NCI-H187 treated with DMSO at 0.1 percent for 48 hours (cell line): ENCODE measurements at regions not wholly inside any gene's neighbourhood (a gene's known extent, or its start where the extent isn't known, plus 50 kb on each side); places are given as distances from the start of the nearest gene placed in this dataset.
A peak's percentile ranks its signal among the peaks of the same experiment; 100 is the strongest.

Experiments
- DNase-seq: peaks from one replicate; lab custom pipeline; 2025; lab: John Stamatoyannopoulos, UW

DNA sequence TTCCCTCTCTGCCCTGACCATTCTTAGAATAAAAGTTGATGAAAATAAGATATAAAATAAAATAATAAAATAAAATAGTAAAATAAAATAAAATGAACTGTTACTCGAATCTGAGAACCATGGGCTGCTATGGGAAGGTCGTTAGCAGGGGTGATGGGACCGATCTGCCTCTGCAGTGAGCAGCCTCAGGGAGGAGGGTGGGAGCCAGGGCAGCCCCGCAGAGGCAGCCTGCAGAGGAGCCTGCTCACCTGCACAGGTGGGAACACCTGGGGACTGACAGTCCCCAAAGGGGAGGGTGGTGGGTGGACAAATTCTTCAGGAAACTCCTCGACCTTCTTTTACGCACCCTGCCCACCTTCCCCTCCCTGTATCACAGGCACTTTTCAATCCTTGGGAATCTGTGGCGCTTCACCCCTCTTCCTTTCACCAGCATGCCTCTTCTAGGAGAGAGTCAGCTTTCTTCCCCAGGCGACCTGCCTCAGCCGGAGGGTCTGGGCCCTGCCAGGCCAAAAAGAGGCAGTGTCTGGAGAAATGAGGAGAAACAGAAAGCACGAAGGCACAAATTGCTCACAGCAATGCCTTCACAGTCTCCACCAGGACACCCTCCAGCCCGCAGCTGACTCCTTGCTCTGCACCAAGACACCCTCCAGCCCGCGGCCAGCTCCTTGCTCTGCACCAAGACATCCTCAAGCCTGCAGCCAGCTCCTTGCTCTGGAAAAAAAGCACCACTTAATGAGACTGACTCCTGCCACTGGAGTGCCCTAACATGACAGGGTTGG lies 368.4 kb upstream of the SHH start:
- DNase-seq: no peak

DNA sequence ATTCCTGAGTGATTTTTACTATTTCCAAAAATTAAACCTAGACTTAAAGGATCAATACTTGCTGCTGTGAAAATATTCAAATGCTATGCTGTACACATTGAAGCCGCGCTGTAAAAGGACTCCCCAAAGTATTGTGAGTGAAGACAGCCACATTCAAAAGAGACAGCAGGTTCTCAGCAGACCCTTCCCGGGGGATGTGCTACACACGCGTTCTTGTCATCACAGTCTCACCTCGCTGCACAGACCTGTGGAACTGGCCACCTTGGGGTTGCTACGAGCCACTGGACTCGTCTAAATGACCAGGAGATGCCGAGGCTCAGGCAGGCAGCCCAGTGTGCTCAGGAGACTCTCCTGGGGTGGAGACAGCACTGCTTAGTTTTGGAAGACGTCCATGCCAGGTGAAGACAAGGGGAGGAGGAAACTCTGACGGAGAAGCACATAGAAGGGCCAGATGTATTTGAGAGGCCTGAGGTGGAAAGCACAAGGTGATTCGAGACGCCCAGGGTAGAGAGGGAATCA lies 367.7 kb upstream of the SHH start:
- no peak for DNase-seq

DNA sequence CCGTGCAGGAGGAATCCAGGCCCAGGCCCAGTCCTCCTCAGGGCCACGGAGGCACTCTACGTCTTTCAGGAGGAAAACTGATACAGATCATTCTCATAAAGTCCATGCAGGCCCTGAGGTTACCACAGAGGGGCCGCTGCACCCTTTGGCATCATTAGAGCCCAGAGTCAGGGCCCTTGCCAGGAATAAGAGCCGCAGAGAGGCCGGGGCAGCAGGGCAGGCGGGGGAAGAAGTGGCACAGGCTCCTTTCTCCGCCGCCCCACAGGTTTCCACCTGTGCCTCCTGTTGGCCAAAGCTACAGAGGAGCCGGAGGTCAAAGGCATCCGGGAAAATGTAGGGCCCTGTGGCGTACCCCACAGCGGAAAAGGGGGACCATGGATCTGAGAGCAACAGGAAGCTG lies 366.6 kb upstream of the SHH start:
- no peak for DNase-seq

DNA sequence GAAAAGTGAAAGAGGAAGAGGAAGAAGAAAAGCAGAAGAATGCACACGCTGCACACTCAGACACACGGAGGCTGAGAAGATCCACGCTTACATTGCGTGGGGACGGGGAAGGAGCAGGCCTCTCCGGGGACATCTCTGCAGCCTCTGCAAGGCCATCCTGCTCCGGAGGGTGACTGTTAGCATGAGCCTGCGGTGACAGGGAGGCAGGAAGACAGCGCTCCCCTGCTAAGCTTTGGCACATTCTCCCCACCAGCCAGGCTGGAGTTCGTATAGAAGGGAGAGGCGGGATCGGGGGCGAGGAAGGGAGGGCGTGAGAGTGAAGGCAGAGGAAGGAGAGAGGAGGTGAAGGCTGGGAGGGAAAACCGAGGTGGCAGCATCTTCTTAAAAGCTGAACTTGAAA lies 366.0 kb upstream of the SHH start:
- DNase-seq: no peak

DNA sequence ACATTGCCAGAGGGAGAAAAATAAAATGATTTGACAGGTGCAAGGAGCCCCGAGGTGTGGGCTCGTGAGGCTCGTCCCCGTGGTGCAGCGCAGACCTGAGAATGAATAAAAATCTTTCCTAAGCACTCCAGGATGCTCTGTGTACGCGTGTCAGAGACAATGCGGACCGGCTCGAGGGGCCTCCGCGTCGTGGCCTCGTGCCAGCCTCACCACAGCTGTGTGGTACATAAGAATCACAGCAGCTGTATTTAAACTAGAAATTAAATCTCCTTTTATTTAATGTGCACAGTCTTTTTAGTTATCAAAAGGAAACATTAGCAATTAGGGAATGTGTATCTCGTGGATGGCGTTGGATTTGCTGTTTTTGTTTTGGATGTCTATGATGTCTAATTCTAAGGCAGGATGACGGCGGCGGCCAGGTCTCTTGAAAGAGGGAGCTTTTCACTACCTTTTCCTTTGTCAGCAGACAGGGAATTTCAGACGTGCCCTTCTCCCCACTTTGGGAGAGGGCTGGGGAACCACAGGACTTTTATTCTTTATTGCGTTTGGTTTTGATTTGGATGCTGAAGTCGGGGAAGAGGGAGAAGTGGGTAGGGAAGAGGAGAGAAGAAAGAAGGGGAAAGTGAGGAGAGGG lies 365.3 kb upstream of the SHH start:
- no peak for DNase-seq

DNA sequence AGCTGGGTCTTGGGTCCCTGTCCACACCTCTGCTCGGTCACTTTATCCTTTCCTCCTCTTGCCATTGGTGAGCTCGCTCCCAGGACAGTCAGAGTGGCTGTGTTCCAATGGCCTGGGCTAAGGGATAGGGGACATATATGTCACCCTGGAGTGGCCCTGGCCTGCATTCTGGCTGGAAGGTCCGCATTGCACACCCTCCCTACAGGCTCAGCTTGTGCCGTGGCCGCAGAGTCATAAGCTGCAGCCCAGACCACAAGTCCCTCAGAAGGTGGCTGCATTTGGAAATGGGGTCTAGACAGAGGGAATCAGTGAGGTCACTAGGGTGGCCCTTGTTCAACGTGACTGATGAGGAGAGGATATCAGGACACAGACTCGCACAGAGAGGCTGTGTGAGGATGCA lies 363.8 kb upstream of the SHH start:
- DNase-seq: no peak

DNA sequence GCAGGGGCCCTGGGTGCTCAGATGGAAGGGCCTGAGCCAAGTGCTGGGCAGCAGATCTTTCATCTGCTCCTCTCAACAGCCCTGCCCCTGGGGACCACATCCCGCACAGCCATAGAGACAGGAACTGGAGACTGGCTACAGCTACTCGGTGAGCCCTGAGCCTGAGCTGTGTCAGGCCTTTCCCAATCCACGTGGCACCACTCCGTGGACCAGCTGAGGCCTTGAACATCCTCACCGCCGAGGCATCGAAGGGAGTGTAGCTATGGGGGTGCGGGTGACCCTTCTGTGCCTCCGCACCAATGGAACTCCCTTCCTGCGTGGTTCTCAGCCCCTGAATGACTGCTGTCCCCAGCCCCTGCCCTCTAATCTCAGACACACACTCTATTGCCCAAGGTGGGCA lies 362.7 kb upstream of the SHH start:
- DNase-seq: no peak

DNA sequence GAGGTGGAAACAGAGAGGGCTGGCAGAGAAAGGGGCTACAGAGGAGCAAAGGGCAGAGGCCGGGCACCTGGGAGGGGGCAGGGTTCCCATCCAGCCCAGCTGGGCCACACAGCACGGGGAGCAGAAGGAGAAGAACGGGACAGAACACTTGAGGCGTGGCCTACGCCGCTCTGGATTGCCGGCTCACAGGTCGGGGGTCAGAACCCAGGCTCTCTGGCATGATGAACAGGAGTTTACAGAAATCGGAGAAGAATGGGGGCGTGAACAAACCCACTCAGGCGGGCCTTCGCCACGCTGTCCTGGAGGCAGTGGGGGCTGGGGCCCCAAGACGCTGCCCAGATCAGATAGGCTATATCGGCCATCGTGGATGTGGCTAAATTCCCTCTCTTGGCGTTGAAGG lies 362.2 kb upstream of the SHH start:
- no peak for DNase-seq

DNA sequence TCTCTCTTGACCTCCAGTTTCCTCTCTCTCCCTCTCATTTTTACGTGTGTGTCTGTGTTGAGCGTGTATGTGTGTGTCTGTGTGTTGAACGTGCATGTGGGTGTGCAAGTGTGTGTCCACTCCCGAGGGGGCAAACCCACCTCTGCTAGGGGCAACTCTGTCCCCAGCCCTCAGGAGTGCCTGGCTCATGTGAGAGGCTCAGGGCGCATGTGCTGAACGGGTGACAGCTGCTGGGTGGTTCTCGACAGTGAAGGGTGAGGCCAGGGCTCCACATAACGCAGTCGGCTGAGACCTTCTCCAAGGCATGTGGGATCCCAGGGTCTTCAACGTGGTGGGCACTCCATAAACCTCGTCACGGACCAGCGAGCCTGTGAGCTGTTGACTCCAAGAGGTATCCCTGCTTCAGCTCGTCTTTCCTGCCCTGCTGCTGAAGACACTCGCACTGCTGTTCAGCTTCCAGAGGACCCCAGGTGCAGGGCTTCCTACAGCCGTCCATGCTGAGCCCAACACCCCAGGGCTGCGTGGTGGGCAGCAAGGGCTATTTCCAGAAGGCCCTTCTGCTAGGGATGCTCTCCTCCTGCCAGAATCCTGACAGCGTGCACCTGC lies 361.6 kb upstream of the SHH start:
- no peak for DNase-seq

DNA sequence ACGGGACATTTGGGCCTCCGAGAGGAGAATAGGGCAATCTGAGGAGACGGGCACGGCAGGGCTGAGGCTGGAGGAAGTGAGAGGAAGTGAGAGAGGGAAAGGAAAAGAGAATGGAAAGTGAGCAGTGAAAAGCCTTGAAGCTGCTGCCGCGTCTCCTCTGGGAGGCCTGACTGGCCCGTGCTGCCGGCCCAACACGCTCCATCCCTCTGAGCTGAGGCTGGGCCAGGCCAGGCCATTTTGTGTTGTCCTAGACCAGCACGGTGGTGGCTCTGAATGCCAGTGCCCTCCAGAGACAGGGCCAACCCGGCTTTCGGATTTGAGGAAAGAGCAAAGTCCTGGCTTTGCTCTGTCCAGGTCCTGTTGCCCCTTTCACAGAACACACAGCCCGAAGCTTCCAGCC lies 361.1 kb upstream of the SHH start:
- DNase-seq: no peak

DNA sequence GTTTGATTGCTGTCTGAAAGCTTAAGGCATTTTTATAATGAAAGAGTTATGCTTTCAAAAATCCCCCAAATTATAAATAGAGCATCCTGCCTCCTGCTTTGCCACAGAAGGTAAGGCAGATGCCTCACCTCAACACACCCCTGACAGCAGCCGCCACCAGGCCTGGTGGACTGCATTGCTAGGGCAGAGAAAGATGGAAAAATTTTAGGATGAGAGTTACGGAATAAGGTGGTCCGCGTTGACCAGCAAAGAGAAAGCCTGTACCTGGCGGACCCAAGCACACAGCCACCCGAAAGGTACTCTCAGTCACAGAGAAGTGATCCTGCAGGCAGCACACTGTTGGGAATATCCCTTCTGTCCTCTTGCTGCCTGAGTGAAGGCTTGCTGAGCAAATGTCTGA lies 360.4 kb upstream of the SHH start:
- DNase-seq: no peak

DNA sequence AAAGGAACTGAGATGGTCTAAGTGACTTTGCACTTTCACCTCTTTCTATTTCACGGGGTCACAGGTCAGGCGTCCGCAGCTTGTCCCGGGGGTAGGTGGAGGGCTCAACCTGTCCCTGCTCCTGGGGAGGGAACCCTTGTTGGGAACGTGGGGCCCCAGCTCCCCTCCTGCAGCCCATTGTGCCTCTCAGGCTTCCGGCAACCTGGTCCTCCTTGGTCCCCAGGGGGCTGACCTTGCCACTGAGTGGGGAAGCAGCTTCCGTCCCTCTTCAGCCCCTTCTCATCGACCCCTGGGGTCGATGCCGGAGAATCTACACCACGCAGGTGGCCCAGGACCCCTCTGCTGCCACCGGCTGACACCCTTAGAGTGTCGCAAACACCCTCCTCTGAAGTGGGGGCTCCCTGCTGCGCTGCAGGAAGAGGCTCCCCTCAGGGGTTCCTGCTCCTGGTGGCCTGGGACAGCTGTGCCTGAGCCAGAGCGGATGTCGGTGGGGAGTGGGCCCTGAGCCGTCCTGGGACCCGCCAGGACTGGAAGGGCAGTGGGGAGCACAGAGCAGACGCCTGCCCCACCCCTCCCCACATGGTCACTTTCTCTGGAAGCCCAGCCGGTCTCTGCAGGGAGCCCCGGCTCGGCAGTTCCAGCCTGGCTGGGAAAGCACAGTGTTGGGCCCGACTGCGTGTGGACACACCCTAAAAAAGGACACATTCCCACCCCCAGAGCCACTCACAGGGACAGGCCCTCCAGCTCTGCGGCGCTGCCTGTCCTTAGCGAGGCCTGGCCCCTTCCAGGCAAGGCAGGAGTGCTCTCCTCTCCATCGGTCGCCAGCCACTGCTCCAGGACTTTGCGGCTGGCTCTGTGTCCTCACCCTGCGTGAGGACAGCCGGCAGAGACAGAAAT lies 357.5 kb upstream of the SHH start:
- DNase-seq: no peak

DNA sequence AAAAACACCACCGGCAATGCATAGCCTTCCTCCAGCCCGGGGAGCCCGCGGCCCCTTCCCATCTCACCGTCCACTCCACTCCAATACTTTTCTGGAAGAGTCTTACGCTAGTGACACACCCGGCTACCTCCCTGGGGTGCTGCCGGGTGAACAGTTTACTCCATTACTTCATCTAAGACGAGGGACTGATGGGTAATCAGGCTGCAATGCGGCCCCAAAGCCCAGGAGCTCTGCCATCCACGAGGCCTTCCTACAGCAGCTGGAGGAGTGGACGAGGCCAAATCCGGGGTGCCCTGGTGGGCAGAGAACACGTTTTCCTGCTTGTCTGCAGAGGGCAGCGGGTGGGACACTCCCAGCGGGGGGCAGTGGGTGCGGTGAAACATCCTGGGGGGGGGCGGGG lies 356.2 kb upstream of the SHH start:
- no peak for DNase-seq

DNA sequence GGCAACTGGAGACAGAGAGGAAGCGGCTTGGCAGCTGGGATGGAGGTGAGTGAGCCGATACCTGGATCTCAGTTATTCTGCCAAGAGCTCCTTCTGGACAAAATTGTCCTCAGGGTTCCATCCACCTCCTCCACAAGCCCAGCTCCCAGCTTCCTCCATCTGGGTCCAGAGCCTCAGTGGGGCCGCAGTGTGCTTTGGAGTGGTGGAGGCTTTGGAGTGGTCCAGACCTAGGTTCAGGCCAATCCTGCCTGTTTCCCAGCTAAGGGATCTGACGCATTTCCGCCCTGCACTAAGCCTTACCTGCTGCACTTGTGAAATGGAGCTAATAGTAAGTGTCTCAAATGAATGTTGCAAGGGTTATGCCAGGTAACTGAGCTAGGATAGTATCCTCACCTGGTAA lies 355.7 kb upstream of the SHH start:
- no peak for DNase-seq

DNA sequence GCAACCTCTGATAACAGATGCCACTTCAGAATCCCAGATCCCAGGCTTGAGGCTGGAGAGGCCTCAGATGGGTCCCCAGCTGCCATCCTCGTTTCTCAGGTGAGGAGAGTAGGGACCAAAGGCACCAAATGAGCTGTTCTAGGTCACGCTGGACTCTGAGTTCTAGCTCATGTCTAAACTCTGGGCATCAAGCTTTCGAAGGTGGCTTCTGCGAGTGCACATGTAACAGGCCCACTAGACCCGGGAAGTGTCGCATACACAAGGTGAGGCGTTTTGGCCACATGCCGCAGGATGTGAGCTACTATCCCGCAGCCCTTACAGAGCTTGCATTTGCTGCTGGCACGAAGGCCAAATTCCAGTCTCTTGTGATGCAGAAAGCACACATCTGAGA lies 355.1 kb upstream of the SHH start:
- no peak for DNase-seq

DNA sequence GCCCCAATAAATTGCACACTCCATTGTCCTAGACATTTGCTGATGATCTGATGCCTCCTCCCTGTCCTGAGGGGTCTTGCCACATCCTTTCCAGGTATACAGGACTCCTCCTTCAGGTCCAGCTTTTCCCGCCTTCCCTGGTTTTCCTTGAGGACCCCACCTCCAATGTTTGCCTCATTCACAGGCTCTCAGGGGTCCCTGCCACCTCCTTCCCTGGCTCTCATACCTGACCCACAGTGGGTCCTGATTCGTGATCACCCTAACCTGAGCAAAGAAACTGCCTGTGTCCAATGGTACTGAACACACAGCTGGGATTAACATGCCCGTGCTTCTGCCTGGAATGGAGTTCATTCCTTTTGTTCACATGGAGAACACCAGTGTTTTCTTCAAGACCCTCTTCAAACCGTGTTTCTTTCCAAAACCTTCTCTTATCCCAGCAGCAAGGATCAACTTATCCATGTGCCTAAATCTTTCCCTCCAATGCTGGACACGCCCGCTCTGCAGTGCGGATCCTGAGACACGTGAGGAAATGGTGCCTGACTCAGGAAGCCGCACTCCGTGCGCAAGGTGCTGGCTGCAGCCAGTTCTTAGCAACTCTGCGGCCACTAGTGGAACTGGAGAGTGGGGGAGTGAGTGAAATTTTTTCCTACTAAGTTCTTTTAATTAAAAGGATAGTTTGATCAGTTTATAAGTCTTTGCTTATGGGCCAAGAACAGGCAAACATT lies 354.6 kb upstream of the SHH start:
- no peak for DNase-seq

DNA sequence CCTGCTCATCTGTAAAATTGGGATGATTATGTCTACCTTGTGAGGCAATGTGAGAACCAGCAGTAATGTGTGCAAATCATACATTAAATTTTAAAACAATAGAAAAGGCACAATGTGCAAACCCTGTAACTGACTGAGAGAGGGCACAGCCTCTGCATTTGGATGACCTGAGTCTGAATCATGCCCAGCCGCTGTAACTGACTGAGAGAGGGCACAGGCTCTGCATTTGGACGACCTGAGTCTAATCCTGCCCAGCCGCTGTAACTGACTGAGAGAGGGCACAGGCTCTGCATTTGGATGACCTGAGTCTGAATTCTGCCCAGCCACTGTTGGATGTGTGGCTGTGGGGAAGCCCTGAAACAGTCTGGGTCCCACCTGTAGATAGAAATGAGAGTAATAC lies 351.5 kb upstream of the SHH start:
- DNase-seq: no peak

DNA sequence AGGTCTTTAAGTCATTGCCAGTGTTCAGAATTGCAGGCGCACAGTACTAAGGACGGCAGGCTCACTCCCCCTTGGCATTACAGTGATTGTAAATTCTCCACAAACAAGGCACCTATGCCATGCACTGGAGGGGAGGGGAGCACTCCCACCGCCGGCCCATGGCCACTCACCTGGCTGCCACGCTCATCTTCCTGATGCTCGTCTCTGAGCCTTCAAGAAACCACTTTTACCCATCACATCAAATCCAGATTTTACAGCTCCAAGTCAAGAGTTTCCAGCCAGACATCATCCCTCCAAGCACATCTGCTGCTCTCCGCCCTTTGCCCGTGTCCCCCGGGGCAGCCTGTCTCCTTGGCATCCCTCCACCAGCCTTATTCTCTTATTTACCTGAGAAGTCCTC lies 350.2 kb upstream of the SHH start:
- no peak for DNase-seq

DNA sequence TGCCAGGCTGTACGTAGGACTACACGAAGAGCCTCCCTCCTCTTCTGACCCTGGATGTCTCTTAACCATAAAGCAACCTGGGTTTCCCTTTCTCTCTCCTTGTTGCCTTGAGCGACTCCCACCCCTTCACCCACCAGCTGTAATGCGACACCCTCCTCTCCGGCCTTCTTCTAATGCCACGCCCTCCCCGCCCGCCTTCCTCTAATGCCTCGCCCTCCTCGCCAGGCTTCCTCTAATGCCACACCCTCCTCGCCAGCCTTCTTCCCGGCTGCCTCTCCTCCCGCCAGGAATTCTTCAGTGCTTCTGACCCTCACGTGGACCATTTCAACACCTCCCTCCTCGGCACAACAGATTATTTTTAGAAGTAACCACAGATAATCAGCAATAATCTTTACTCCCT lies 348.5 kb upstream of the SHH start:
- peak; percentile 13 for DNase-seq

DNA sequence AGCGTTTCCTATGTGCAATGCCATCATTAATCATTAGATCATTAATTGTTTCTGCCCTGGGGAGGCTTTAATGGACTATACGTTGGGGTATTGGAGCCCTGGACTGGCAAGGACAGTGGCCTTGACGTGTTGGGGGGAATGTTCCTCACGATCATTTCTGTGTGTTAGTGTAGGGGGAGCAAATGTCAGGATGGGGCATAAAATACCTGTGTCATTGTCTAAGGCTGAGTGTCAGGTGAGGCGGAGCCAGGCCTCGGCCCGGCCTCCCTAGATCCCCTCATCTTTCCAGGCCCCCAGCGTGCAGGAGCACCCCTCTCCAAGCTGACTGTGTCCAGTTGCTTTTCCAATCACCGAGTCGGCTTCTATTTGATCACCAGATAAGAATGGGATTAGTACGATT lies 346.4 kb upstream of the SHH start:
- DNase-seq: no peak

DNA sequence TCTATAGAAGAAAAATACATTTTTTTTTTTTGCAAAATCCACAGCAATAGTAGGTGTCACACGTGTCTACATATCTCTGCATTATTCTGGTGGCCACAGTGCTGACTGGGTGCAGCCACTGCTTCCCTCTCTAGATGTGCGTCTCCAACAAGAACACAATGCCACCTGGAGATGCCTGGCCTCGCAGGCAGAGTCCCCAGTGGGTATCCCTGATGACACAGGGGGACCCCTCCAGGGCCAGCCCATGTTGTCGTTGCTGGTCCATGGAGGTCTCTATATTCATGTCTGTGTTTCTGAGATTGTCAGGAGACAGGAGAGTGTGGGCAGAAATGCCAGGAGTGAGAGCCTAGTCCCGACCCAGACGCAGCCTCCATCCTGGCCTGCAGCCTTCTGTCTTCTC lies 345.9 kb upstream of the SHH start:
- DNase-seq: no peak
